GM21381 (cell line): ENCODE measurements at regions not wholly inside any gene's neighbourhood (a gene's known extent, or its start where the extent isn't known, plus 50 kb on each side); places are given as distances from the start of the nearest gene placed in this dataset.

Experiments
- ATAC-seq: cut with Tn5 transposase; IDR thresholded peaks from one replicate; pipeline ENCODE4 v1.9.1; 2021; ENCODE audit warnings: mild to moderate bottlenecking, moderate library complexity; ENCODE audit not compliant: unreplicated experiment

GRCh38 chr3:64358176-64358575 is 132.9 kb upstream of the PRICKLE2 start:
- ATAC-seq, result no peak

- no peak for ATAC-seq
Measured at GRCh38 chr3:64357481-64357880, 132.2 kb upstream of the PRICKLE2 start.

- ATAC-seq, result no peak
Measured at GRCh38 chr3:64355401-64355807, 130.1 kb upstream of the PRICKLE2 start.

GRCh38 chr3:64354956-64355355 is 129.7 kb upstream of the PRICKLE2 start:
- no peak for ATAC-seq

GRCh38 chr3:64354221-64354620 is 129.0 kb upstream of the PRICKLE2 start:
- no peak for ATAC-seq

- no peak for ATAC-seq
Measured at GRCh38 chr3:64353226-64353625, 128.0 kb upstream of the PRICKLE2 start.

GRCh38 chr3:64352639-64352992 is 127.3 kb upstream of the PRICKLE2 start:
- ATAC-seq, result no peak

GRCh38 chr3:64351713-64352638 is 126.7 kb upstream of the PRICKLE2 start:
- no peak for ATAC-seq

GRCh38 chr3:64349551-64349950 is 124.3 kb upstream of the PRICKLE2 start:
- ATAC-seq, result no peak

- ATAC-seq, result no peak
Measured at GRCh38 chr3:64345371-64345770, 120.1 kb upstream of the PRICKLE2 start.

GRCh38 chr3:64344721-64345207 is 119.5 kb upstream of the PRICKLE2 start:
- no peak for ATAC-seq

GRCh38 chr3:64343689-64344430 is 118.6 kb upstream of the PRICKLE2 start:
- no peak for ATAC-seq

- ATAC-seq, result no peak
Measured at GRCh38 chr3:64342940-64343688, 117.8 kb upstream of the PRICKLE2 start.

- ATAC-seq, result no peak
Measured at GRCh38 chr3:64341296-64341695, 116.0 kb upstream of the PRICKLE2 start.

GRCh38 chr3:64340641-64341101 is 115.4 kb upstream of the PRICKLE2 start:
- no peak for ATAC-seq

- no peak for ATAC-seq
Measured at GRCh38 chr3:64336488-64336887, 111.2 kb upstream of the PRICKLE2 start.

- ATAC-seq, result no peak
Measured at GRCh38 chr3:64332459-64333350, 107.4 kb upstream of the PRICKLE2 start.

- no peak for ATAC-seq
Measured at GRCh38 chr3:64331605-64332004, 106.3 kb upstream of the PRICKLE2 start.

- no peak for ATAC-seq
Measured at GRCh38 chr3:64329037-64329436, 103.8 kb upstream of the PRICKLE2 start.
